NCI-H128 (cell line): ENCODE measurements at regions not wholly inside any gene's neighbourhood (a gene's known extent, or its start where the extent isn't known, plus 50 kb on each side); places are given as distances from the start of the nearest gene placed in this dataset.

Source experiments
- DNase-seq: peaks from one replicate; lab custom pipeline; 2025; ENCODE audit not compliant: unreplicated experiment; lab: John Stamatoyannopoulos, UW

GRCh38 chr21:35940074-35940927, 120.0 kb downstream of the SETD4 start:
- DNase-seq: peak; percentile 75

GRCh38 chr21:35938446-35938845, 121.9 kb downstream of the SETD4 start:
- DNase-seq: no peak

GRCh38 chr21:35933466-35933865, 126.9 kb downstream of the SETD4 start:
- no peak for DNase-seq

GRCh38 chr21:35932232-35932911, 128.0 kb downstream of the SETD4 start:
- no peak for DNase-seq

- no peak for DNase-seq
These were observed 130.4 kb downstream of the SETD4 start for GRCh38 chr21:35929901-35930300.

- DNase-seq: no peak
These were observed 133.1 kb downstream of the SETD4 start for GRCh38 chr21:35927262-35927661.

GRCh38 chr21:35926003-35926740, 134.2 kb downstream of the SETD4 start:
- DNase-seq: no peak

- DNase-seq: no peak
These were observed 134.8 kb downstream of the SETD4 start for GRCh38 chr21:35925497-35925896.

- DNase-seq: no peak
These were observed 135.5 kb downstream of the SETD4 start for GRCh38 chr21:35924714-35925301.

GRCh38 chr21:35923971-35924370, 136.4 kb downstream of the SETD4 start:
- DNase-seq: no peak

GRCh38 chr21:35922618-35923017, 137.7 kb downstream of the SETD4 start:
- no peak for DNase-seq

GRCh38 chr21:35921471-35921870, 138.9 kb downstream of the SETD4 start:
- no peak for DNase-seq

- DNase-seq: no peak
These were observed 139.9 kb downstream of the SETD4 start for GRCh38 chr21:35920436-35920835.

GRCh38 chr21:35915030-35915429, 145.3 kb downstream of the SETD4 start:
- no peak for DNase-seq

- DNase-seq: no peak
These were observed 148.7 kb downstream of the SETD4 start for GRCh38 chr21:35911412-35912191.

GRCh38 chr21:35909456-35910223, 150.7 kb downstream of the SETD4 start:
- DNase-seq: no peak

- DNase-seq: no peak
These were observed 151.8 kb downstream of the SETD4 start for GRCh38 chr21:35908311-35909078.

GRCh38 chr21:35906586-35906985, 153.7 kb downstream of the SETD4 start:
- no peak for DNase-seq

GRCh38 chr21:35905963-35906345, 154.4 kb downstream of the SETD4 start:
- DNase-seq: no peak
